Neuronal stem cell (in vitro differentiated cells): ENCODE measurements at regions not wholly inside any gene's neighbourhood (a gene's known extent, or its start where the extent isn't known, plus 50 kb on each side); places are given as distances from the start of the nearest gene placed in this dataset.

Source experiments
- DNase-seq: peaks from one replicate; pipeline ENCODE4 v3.0.0-alpha.2; 2013; ENCODE audit warnings: low spot score
- H2AFZ ChIP-seq: one replicate; pipeline ENCODE4 v1.6.1; 2013; ENCODE audit warnings: mild to moderate bottlenecking, low read length, inconsistent platforms
- H2AK5ac ChIP-seq: 2 replicates; pipeline ENCODE4 v1.6.1; 2013; ENCODE audit warnings: low read depth, mild to moderate bottlenecking, inconsistent platforms, low read length, moderate library complexity, mixed read lengths
- H2BK120ac ChIP-seq: 2 replicates; pipeline ENCODE4 v1.6.1; 2013; ENCODE audit warnings: low read depth, mild to moderate bottlenecking, inconsistent platforms, low read length, moderate library complexity, mixed read lengths
- H2BK12ac ChIP-seq: one replicate; pipeline ENCODE4 v1.6.1; 2013; ENCODE audit warnings: low read length, inconsistent platforms
- H2BK15ac ChIP-seq: 2 replicates; pipeline ENCODE4 v1.6.1; 2013; ENCODE audit warnings: mild to moderate bottlenecking, low read length, inconsistent platforms, mixed read lengths
- H2BK5ac ChIP-seq: one replicate; pipeline ENCODE4 v1.6.1; 2013; ENCODE audit warnings: inconsistent platforms, mild to moderate bottlenecking, low read length, moderate library complexity
- H3K14ac ChIP-seq: one replicate; pipeline ENCODE4 v1.6.1; 2013; ENCODE audit warnings: low read length, inconsistent platforms
- H3K18ac ChIP-seq: 2 replicates; pipeline ENCODE4 v1.6.1; 2013; ENCODE audit warnings: low read length, inconsistent platforms
- H3K23ac ChIP-seq: 2 replicates; pipeline ENCODE4 v1.6.1; 2013; ENCODE audit warnings: low read depth, mild to moderate bottlenecking, mixed read lengths, low read length, inconsistent platforms; ENCODE audit not compliant: poor library complexity
- H3K27ac ChIP-seq: replicated peaks from 3 replicates; pipeline ENCODE4 v1.5.1; 2013; ENCODE audit warnings: low read length, inconsistent platforms
- H3K27me3 ChIP-seq, 3 experiments: 2 replicates each; pipeline ENCODE4 v1.6.1; 2013; ENCODE audit warnings: low read length in 3 of 3, mild to moderate bottlenecking in 2 of 3, inconsistent platforms in 1 of 3, low read depth in 1 of 3, mixed read lengths in 1 of 3, moderate library complexity in 1 of 3; ENCODE audit not compliant: control insufficient read depth in 3 of 3, insufficient read depth in 3 of 3
- H3K36me3 ChIP-seq, 2 donors: replicated peaks in 1 of 2; 2 replicates each; pipeline ENCODE4 v1.6.1; 2013; ENCODE audit warnings: low read length in 2 of 2; ENCODE audit not compliant: control insufficient read depth in 2 of 2, insufficient read depth in 2 of 2
- H3K4ac ChIP-seq: 2 replicates; pipeline ENCODE4 v1.6.1; 2013; ENCODE audit warnings: inconsistent platforms, mild to moderate bottlenecking, low read length, moderate library complexity
- H3K4me1 ChIP-seq, 2 donors: 1 replicate in 1 of 2; 2 replicates in 1 of 2; pipeline ENCODE4 v1.6.1; 2013; ENCODE audit warnings: low read length in 2 of 2, low read depth in 1 of 2; ENCODE audit not compliant: control insufficient read depth in 2 of 2, insufficient read depth in 1 of 2
- H3K4me2 ChIP-seq: one replicate; pipeline ENCODE4 v1.6.1; 2013; ENCODE audit warnings: mild to moderate bottlenecking, low read length, inconsistent platforms; ENCODE audit not compliant: insufficient read depth, poor library complexity, severe bottlenecking
- H3K4me3 ChIP-seq, 2 donors: 2 replicates each; pipeline ENCODE4 v1.5.1; 2013; ENCODE audit warnings: low read length in 2 of 2, mild to moderate bottlenecking in 2 of 2, inconsistent platforms in 1 of 2, moderate library complexity in 1 of 2
- H3K79me1 ChIP-seq: one replicate; pipeline ENCODE4 v1.6.1; 2013; ENCODE audit warnings: low read depth, mild to moderate bottlenecking, inconsistent platforms, low read length, moderate library complexity
- H3K9ac ChIP-seq: one replicate; pipeline ENCODE4 v1.6.1; 2013; ENCODE audit warnings: mild to moderate bottlenecking, low read depth, low read length, inconsistent platforms; ENCODE audit not compliant: poor library complexity
- H3K9me3 ChIP-seq, 2 donors: replicated peaks in 1 of 2; 2 replicates each; pipeline versions ENCODE3 to v1.6.1; 2013; ENCODE audit warnings: low read length in 2 of 2, mild to moderate bottlenecking in 2 of 2, inconsistent platforms in 1 of 2, low read depth in 1 of 2, mixed read lengths in 1 of 2, moderate library complexity in 1 of 2; ENCODE audit not compliant: control insufficient read depth in 2 of 2, insufficient read depth in 1 of 2
- H4K8ac ChIP-seq: one replicate; pipeline ENCODE4 v1.6.1; 2013; ENCODE audit warnings: low read depth, mild to moderate bottlenecking, inconsistent platforms, low read length, moderate library complexity
- H4K91ac ChIP-seq: one replicate; pipeline ENCODE4 v1.6.1; 2013; ENCODE audit warnings: low read length, low read depth, mild to moderate bottlenecking, inconsistent platforms; ENCODE audit not compliant: poor library complexity
- WGBS, 2 donors: extraction: QIAGEN DNeasy Blood & Tissue Kit; methylation state at CpG; one replicate each; pipeline ENCODE4 v1.1.7; 2013; ENCODE audit warnings: missing lambda C conversion rate in 2 of 2, mixed read lengths in 1 of 2; ENCODE audit not compliant: insufficient read length in 2 of 2, insufficient replicate concordance in 1 of 2; ENCODE audit errors: extremely low coverage in 2 of 2; 5-methylcytosine and 5-hydroxymethylcytosine counted together

DNA sequence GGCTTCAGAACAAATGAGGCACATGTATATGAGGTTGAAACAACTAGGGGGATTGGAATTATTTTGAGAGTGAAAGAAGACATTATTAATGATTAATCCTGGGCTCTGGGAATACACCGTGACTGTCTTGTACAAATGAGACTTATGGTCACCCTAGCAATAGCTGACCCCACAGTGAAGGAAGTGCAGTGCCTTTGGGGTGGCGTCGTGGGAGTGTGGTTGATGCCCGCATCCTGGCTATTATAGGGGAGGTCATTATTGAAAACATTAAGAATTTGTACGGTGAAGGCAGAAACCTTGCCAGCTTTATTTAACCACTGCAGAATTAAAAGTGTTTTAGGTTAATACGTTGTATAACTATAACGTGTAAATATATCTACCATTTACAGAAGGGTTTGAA is 296.7 kb downstream of the CYRIA start:
- Histone ChIP-seq H3K23ac (no peak overlapping the region), H2BK120ac (no peak overlapping the region), H2AK5ac (no peak overlapping the region), H2BK5ac (no peak overlapping the region), H3K4me2 (no peak overlapping the region), H4K8ac (no peak overlapping the region), H4K91ac (no peak overlapping the region), H3K27ac (no peak overlapping the region), H2AFZ (no peak overlapping the region), H2BK12ac (no peak overlapping the region), H3K27me3 (no peaks in the 10 kb centered on the region), H3K4me1 (no peaks in the 10 kb centered on the region), H3K36me3 (no peaks in the 10 kb centered on the region), H3K9ac (no peak overlapping the region), H3K18ac (no peak overlapping the region), H3K9me3 (peaks cover 1 to 5% of the 10 kb centered on the region in 2 donors), H3K14ac (no peak overlapping the region), H3K4ac (no peak overlapping the region), H3K4me3 (no peak overlapping the region), H3K79me1 (no peaks in the 10 kb centered on the region), H2BK15ac (no peak overlapping the region)
- DNase-seq, result no peak
- no CpG with 5 or more reads among the region's 7 CpGs for WGBS, 2 donors

DNA sequence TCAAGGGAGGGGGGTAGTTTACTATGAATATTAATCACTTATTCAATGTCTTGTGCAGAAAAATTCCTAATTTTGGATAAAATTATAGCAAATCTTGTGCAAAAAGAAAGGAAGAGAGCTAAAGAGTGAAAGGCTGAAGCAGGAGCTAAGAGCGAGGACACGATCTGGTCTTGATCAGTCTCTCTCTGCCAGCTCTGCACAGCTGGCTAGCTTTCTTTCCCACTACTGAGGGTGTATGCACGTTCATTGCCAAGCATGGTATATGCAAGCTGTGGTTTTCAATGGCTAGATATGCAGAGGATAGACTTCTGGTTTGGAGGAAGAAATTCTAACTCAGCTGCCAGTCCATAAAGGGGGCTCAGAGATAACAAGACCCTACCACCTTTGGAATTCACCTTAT is 297.3 kb downstream of the CYRIA start:
- Histone ChIP-seq H3K4me3 (no peak overlapping the region), H3K23ac (no peak overlapping the region), H3K4me1 (no peaks in the 10 kb centered on the region), H4K91ac (no peak overlapping the region), H4K8ac (no peak overlapping the region), H2BK120ac (no peak overlapping the region), H3K79me1 (no peaks in the 10 kb centered on the region), H3K4ac (no peak overlapping the region), H3K4me2 (no peak overlapping the region), H2BK15ac (no peak overlapping the region), H2AK5ac (no peak overlapping the region), H3K27me3 (no peaks in the 10 kb centered on the region), H3K9me3 (peaks cover 1 to 5% of the 10 kb centered on the region in 2 donors), H3K14ac (no peak overlapping the region), H3K9ac (no peak overlapping the region), H3K27ac (no peak overlapping the region), H2BK12ac (no peak overlapping the region), H2AFZ (no peak overlapping the region), H3K18ac (no peak overlapping the region), H3K36me3 (no peaks in the 10 kb centered on the region), H2BK5ac (no peak overlapping the region)
- no peak for DNase-seq
- no CpG with 5 or more reads among the region's 3 CpGs for WGBS, 2 donors

DNA sequence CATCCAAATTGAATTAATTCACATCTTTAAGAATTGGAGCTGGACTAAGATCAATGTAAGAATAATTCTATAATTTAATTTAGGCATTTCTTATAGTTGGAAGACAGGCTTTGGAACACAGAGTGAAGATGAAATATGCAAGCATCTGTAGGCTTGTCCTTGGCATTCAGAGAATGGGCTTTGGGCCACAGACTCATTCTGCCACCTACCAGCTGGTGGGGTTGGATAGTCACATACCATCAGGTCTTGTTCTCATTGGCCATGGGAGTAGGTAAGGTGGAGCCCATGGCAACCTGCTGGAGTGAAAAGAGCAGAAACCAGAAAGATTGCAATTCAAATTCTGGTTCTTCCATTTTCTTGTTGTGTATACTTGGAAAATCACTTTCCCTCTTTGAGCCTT is 300.3 kb downstream of the CYRIA start:
- DNase-seq, result no peak

DNA sequence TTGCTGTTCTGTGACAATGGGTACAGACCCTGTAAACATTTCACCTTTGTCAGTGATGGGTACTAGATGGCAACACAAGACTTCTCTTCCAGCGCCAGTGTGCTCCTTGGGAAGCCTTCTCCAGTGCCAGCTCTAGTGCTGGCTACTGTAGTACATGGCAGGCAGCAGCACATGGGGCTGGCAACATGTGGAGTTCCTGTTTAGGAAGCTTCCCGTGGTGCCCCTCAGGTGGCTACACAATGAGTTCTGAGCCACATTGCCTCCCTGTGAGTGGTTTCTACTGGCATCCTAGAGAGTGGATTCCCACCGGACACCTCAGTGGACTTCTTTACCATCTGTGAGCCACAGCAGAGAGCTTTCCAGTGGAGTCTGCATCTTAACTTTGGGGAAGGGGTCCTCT is 302.1 kb downstream of the CYRIA start:
- H2AFZ ChIP-seq, result no peak overlapping the region
- H3K36me3 ChIP-seq, result no peaks in the 10 kb centered on the region
- H2BK15ac ChIP-seq, result no peak overlapping the region
- peak overlapping the region; percentile 17 for H3K14ac ChIP-seq
- no peaks in the 10 kb centered on the region for H3K79me1 ChIP-seq
- no CpG with 5 or more reads among the region's 3 CpGs for WGBS, 2 donors
- no peak overlapping the region for H3K4me3 ChIP-seq
- no peak overlapping the region for H3K4ac ChIP-seq
- H2BK5ac ChIP-seq, result no peak overlapping the region
- H2BK12ac ChIP-seq, result no peak overlapping the region
- H2BK120ac ChIP-seq, result peak overlapping the region; percentile 16
- H3K9ac ChIP-seq, result no peak overlapping the region
- H3K27ac ChIP-seq, result no peak overlapping the region
- H4K91ac ChIP-seq, result no peak overlapping the region
- H3K4me2 ChIP-seq, result no peak overlapping the region
- no peak overlapping the region for H3K23ac ChIP-seq
- no peak for DNase-seq
- no peaks in the 10 kb centered on the region for H3K27me3 ChIP-seq
- peak overlapping the region; percentile 25 for H2AK5ac ChIP-seq
- H3K9me3 ChIP-seq, result peaks cover 0 to 1% of the 10 kb centered on the region in 2 donors
- H4K8ac ChIP-seq, result no peak overlapping the region
- H3K18ac ChIP-seq, result peak overlapping the region; percentile 85
- peaks cover 0 to 3% of the 10 kb centered on the region in 2 donors for H3K4me1 ChIP-seq

More for the DNA sequence above, 300.3 kb downstream of the CYRIA start:
- H3K4me3 ChIP-seq, result no peak overlapping the region
- no peak overlapping the region for H4K91ac ChIP-seq
- no peak overlapping the region for H3K18ac ChIP-seq
- H3K4ac ChIP-seq, result no peak overlapping the region
- no peaks in the 10 kb centered on the region for H3K79me1 ChIP-seq
- H4K8ac ChIP-seq, result no peak overlapping the region
- no peak overlapping the region for H3K27ac ChIP-seq
- H2AK5ac ChIP-seq, result no peak overlapping the region
- H3K23ac ChIP-seq, result no peak overlapping the region
- no peaks in the 10 kb centered on the region for H3K27me3 ChIP-seq
- H3K9me3 ChIP-seq, result peaks cover 0 to 1% of the 10 kb centered on the region in 2 donors
- H2BK12ac ChIP-seq, result no peak overlapping the region
- no peak overlapping the region for H2BK5ac ChIP-seq
- H3K9ac ChIP-seq, result no peak overlapping the region
- no peak overlapping the region for H2BK120ac ChIP-seq
- peaks cover 0 to 3% of the 10 kb centered on the region in 2 donors for H3K4me1 ChIP-seq
- H2AFZ ChIP-seq, result no peak overlapping the region
- no peaks in the 10 kb centered on the region for H3K36me3 ChIP-seq
- H3K4me2 ChIP-seq, result no peak overlapping the region
- H3K14ac ChIP-seq, result no peak overlapping the region
- H2BK15ac ChIP-seq, result no peak overlapping the region
